NCI-H748 (cell line): ENCODE measurements at regions not wholly inside any gene's neighbourhood (a gene's known extent, or its start where the extent isn't known, plus 50 kb on each side); places are given as distances from the start of the nearest gene placed in this dataset.
A peak's percentile ranks its signal among the peaks of the same experiment; 100 is the strongest.

Experiments used
- DNase-seq: peaks from one replicate; lab custom pipeline; 2025; ENCODE audit not compliant: unreplicated experiment; lab: John Stamatoyannopoulos, UW

GRCh38 chr2:239787538-239788050, 237.5 kb downstream of the NDUFA10 start:
- DNase-seq = no peak

- DNase-seq = no peak
Measured at GRCh38 chr2:239786791-239787190, 238.4 kb downstream of the NDUFA10 start.

- DNase-seq = no peak
Measured at GRCh38 chr2:239781454-239781853, 243.7 kb downstream of the NDUFA10 start.

GRCh38 chr2:239780236-239780994, 244.7 kb downstream of the NDUFA10 start:
- no peak for DNase-seq

- no peak for DNase-seq
Measured at GRCh38 chr2:239779584-239779983, 245.6 kb downstream of the NDUFA10 start.

- DNase-seq = no peak
Measured at GRCh38 chr2:239778861-239779558, 246.1 kb downstream of the NDUFA10 start.

GRCh38 chr2:239778042-239778851, 246.9 kb downstream of the NDUFA10 start:
- DNase-seq = no peak

GRCh38 chr2:239777219-239777618, 247.9 kb downstream of the NDUFA10 start:
- DNase-seq = no peak

- DNase-seq = no peak
Measured at GRCh38 chr2:239776436-239777005, 248.6 kb downstream of the NDUFA10 start.

- DNase-seq = no peak
Measured at GRCh38 chr2:239775623-239776435, 249.3 kb downstream of the NDUFA10 start.

- DNase-seq = no peak
Measured at GRCh38 chr2:239774933-239775622, 250.1 kb downstream of the NDUFA10 start.

GRCh38 chr2:239774142-239774462, 251.0 kb downstream of the NDUFA10 start:
- DNase-seq = no peak

GRCh38 chr2:239773228-239774141, 251.7 kb downstream of the NDUFA10 start:
- DNase-seq = no peak

- DNase-seq = no peak
Measured at GRCh38 chr2:239772721-239773120, 252.4 kb downstream of the NDUFA10 start.

- DNase-seq = peak; percentile 65
Measured at GRCh38 chr2:239770246-239770639, 254.9 kb downstream of the NDUFA10 start.

GRCh38 chr2:239769554-239770245, 255.4 kb downstream of the NDUFA10 start:
- DNase-seq = no peak

- DNase-seq = no peak
Measured at GRCh38 chr2:239768907-239769553, 256.1 kb downstream of the NDUFA10 start.
